Activated B cell treated with CpG ODN at 0.5 μM for 24 hours (primary cell): ENCODE measurements at regions not wholly inside any gene's neighbourhood (a gene's known extent, or its start where the extent isn't known, plus 50 kb on each side); places are given as distances from the start of the nearest gene placed in this dataset.
A peak's percentile ranks its signal among the peaks of the same experiment; 100 is the strongest.
"Not testable (repeated sequence)": the region's sequence is repeated elsewhere in the genome, so short reads cannot be mapped to it uniquely, and the experiment has no call there.

Experiments used
- ATAC-seq: fragments of 200-7000 bp; cut with Tn5 transposase; one replicate; pipeline ENCODE4 v1.10.0; 2021; ENCODE audit warnings: low read depth, mild to moderate bottlenecking, moderate library complexity
- CTCF ChIA-PET: fragments of 350-600 bp; sonication (Branson Sonifier 250); formaldehyde crosslinking; loops from one replicate; lab custom pipeline; 2021; ENCODE audit warnings: antibody characterized with exemption; lab: Charles Lee
- POLR2A ChIA-PET: fragments of 350-600 bp; sonication (Branson Sonifier 250); formaldehyde crosslinking; loops from one replicate; lab custom pipeline; 2021; ENCODE audit warnings: antibody characterized with exemption; lab: Charles Lee
- DNase-seq: peaks from one replicate; pipeline ENCODE4 v3.0.0; 2022
- H3K27ac Mint-ChIP-seq: one replicate; pipeline ENCODE4 v1.8.0; 2020; ENCODE audit warnings: mixed read lengths
- H3K27me3 Mint-ChIP-seq: one replicate; pipeline ENCODE4 v1.8.0; 2021; ENCODE audit warnings: mixed read lengths
- H3K36me3 Mint-ChIP-seq: one replicate; pipeline ENCODE4 v1.8.0; 2021; ENCODE audit warnings: low read depth, mixed read lengths
- H3K4me1 Mint-ChIP-seq: one replicate; pipeline ENCODE4 v1.8.0; 2021; ENCODE audit warnings: mixed read lengths
- H3K4me3 Mint-ChIP-seq: one replicate; pipeline ENCODE4 v1.8.0; 2020; ENCODE audit warnings: mild to moderate bottlenecking, mixed read lengths
- H3K9me3 Mint-ChIP-seq: one replicate; pipeline ENCODE4 v1.8.0; 2020; ENCODE audit warnings: mixed read lengths
- CTCF ChIP-seq: fragments of 200-600 bp; IDR thresholded peaks from one replicate; pipeline ENCODE4 v1.8.0; 2022; ENCODE audit warnings: antibody characterized with exemption, mild to moderate bottlenecking
- intact Hi-C: fragments of 100-400 bp; cut with micrococcal nuclease; formaldehyde crosslinking; loops from one replicate; pipeline ENCODE4 v1.15.1; 2024

- DNase-seq, result not testable (repeated sequence)
Observed at GRCh38 chr20:5452286-5452685, 135.5 kb upstream of the PROKR2 start.

GRCh38 chr20:5451643-5452210, 135.0 kb upstream of the PROKR2 start:
- H3K36me3 Mint-ChIP-seq, result no peaks in the 10 kb centered on the region
- H3K27ac Mint-ChIP-seq, result no peak overlapping the region
- CTCF ChIA-PET, result no interaction called here
- no peaks in the 10 kb centered on the region for H3K4me1 Mint-ChIP-seq
- H3K9me3 Mint-ChIP-seq, result no peaks in the 10 kb centered on the region
- no peak for TF ChIP-seq CTCF
- POLR2A ChIA-PET, result no interaction called here
- no peak for DNase-seq
- peaks cover 14% of the 10 kb centered on the region for H3K27me3 Mint-ChIP-seq
- ATAC-seq, result no peak
- H3K4me3 Mint-ChIP-seq, result no peak overlapping the region
- intact Hi-C loops, result no loop called here

More at GRCh38 chr20:5452286-5452685, 135.5 kb upstream of the PROKR2 start:
- H3K9me3 Mint-ChIP-seq, H3K4me3 Mint-ChIP-seq, ATAC-seq, H3K4me1 Mint-ChIP-seq, H3K27ac Mint-ChIP-seq, CTCF ChIA-PET, H3K36me3 Mint-ChIP-seq, intact Hi-C loops, POLR2A ChIA-PET: not testable (repeated sequence)
- H3K27me3 Mint-ChIP-seq, result peaks cover 12% of the 10 kb centered on the region

- ChIA-PET POLR2A (no interaction called here), CTCF (interaction anchor here (1.1 to 2.8 kb wide), 12 partner anchors 11 to 843 kb away, joined by 3 to 14 read pairs (median 4); partner anchors contain the start of gene CDS2)
- no peak for DNase-seq
- TF ChIP-seq CTCF, result peak; percentile 38
- no peaks in the 10 kb centered on the region for H3K36me3 Mint-ChIP-seq
- intact Hi-C loops, result loop anchor here (1.0 to 10.0 kb wide), 6 partner anchors 243 to 841 kb away; partner anchors contain the start of gene PRND
- H3K4me1 Mint-ChIP-seq, result no peaks in the 10 kb centered on the region
- peaks cover 23% of the 10 kb centered on the region for H3K27me3 Mint-ChIP-seq
- ATAC-seq, result no peak
- no peak overlapping the region for H3K27ac Mint-ChIP-seq
- H3K4me3 Mint-ChIP-seq, result no peak overlapping the region
- H3K9me3 Mint-ChIP-seq, result no peaks in the 10 kb centered on the region
Observed at GRCh38 chr20:5448449-5449118, 131.8 kb upstream of the PROKR2 start.

GRCh38 chr20:5447188-5447587, 130.4 kb upstream of the PROKR2 start:
- H3K27me3 Mint-ChIP-seq, result peaks cover 29% of the 10 kb centered on the region
- no peaks in the 10 kb centered on the region for H3K4me1 Mint-ChIP-seq
- no peak overlapping the region for H3K4me3 Mint-ChIP-seq
- POLR2A ChIA-PET, result no interaction called here
- no peaks in the 10 kb centered on the region for H3K9me3 Mint-ChIP-seq
- no peak for ATAC-seq
- H3K36me3 Mint-ChIP-seq, result no peaks in the 10 kb centered on the region
- DNase-seq, result no peak
- intact Hi-C loops, result loop anchor here (5.0 to 10.0 kb wide), 3 partner anchors 690 to 722 kb away; partner anchors contain the start of gene PRND
- CTCF ChIA-PET, result interaction anchor here (1.3 to 2.8 kb wide), 7 partner anchors 9 to 838 kb away, joined by 3 to 14 read pairs (median 6); partner anchors contain the start of gene CDS2
- H3K27ac Mint-ChIP-seq, result no peak overlapping the region
- no peak for TF ChIP-seq CTCF

- H3K27ac Mint-ChIP-seq, result no peak overlapping the region
- H3K27me3 Mint-ChIP-seq, result peaks cover 38% of the 10 kb centered on the region
- DNase-seq (no peak), ATAC-seq (no peak)
- H3K4me3 Mint-ChIP-seq, result no peak overlapping the region
- no peak for TF ChIP-seq CTCF
- H3K9me3 Mint-ChIP-seq, result no peaks in the 10 kb centered on the region
- ChIA-PET CTCF (interaction anchor here (1.3 kb wide), 1 partner anchor 17 kb away, joined by 3 read pairs; no protein-coding TSS in a partner anchor), POLR2A (no interaction called here)
- H3K4me1 Mint-ChIP-seq, result no peaks in the 10 kb centered on the region
- H3K36me3 Mint-ChIP-seq, result no peaks in the 10 kb centered on the region
- intact Hi-C loops, result loop anchor here (5.0 to 10.0 kb wide), 3 partner anchors 688 to 721 kb away; partner anchors contain the start of gene PRND
Observed at GRCh38 chr20:5445611-5446010, 128.9 kb upstream of the PROKR2 start.
